Neural cell (in vitro differentiated cells): ENCODE measurements at regions not wholly inside any gene's neighbourhood (a gene's known extent, or its start where the extent isn't known, plus 50 kb on each side); places are given as distances from the start of the nearest gene placed in this dataset.

Experiments
- H2AFZ ChIP-seq: fragments of 200-600, 300-800 bp; sonication (generic), shearing (Covaris generic); 2 replicates; pipeline ENCODE4 v1.6.0; 2014; ENCODE audit warnings: low read depth, mild to moderate bottlenecking, antibody characterized with exemption, low read length, moderate library complexity
- H3F3A ChIP-seq: fragments of 200-600 bp; shearing (Covaris generic); 2 replicates; pipeline ENCODE4 v1.6.1; 2016; ENCODE audit warnings: mild to moderate bottlenecking, moderate library complexity, mixed read lengths, antibody characterized with exemption, low read length; ENCODE audit not compliant: insufficient read depth, poor library complexity, severe bottlenecking
- H3K27ac ChIP-seq: fragments of 200-600, 300-800 bp; sonication (generic), shearing (Covaris generic); 2 replicates; pipeline ENCODE4 v1.5.1; 2014; ENCODE audit warnings: mild to moderate bottlenecking, low read length, moderate library complexity
- H3K27me3 ChIP-seq: fragments of 300-800, 200-600 bp; sonication (generic), shearing (Covaris generic); 2 replicates; pipeline ENCODE4 v1.6.0; 2014; ENCODE audit warnings: mild to moderate bottlenecking, low read depth, low read length, moderate library complexity; ENCODE audit not compliant: insufficient read depth
- H3K36me3 ChIP-seq: fragments of 300-800, 200-600 bp; sonication (generic), shearing (Covaris generic); 2 replicates; pipeline ENCODE4 v1.5.1; 2014; ENCODE audit warnings: mild to moderate bottlenecking, antibody characterized with exemption, low read length, moderate library complexity; ENCODE audit not compliant: insufficient read depth
- H3K4me2 ChIP-seq: fragments of 300-800, 200-600 bp; sonication (generic), shearing (Covaris generic); 2 replicates; pipeline ENCODE4 v1.6.0; 2014; ENCODE audit warnings: mild to moderate bottlenecking, low read length
- H3K4me3 ChIP-seq: fragments of 300-800, 200-600 bp; sonication (generic), shearing (Covaris generic); 2 replicates; pipeline ENCODE4 v1.5.1; 2014; ENCODE audit warnings: mild to moderate bottlenecking, low read length, moderate library complexity
- H3K79me2 ChIP-seq: fragments of 200-600 bp; shearing (Covaris generic); replicated peaks from 2 replicates; pipeline ENCODE4 v1.6.0; 2014; ENCODE audit warnings: mild to moderate bottlenecking, low read length, moderate library complexity; ENCODE audit not compliant: insufficient read depth
- H3K9ac ChIP-seq: fragments of 300-800, 200-600 bp; sonication (generic), shearing (Covaris generic); 2 replicates; pipeline ENCODE4 v1.6.1; 2016; ENCODE audit warnings: mild to moderate bottlenecking, low read length, mixed read lengths
- H3K9me2 ChIP-seq: fragments of 200-600 bp; shearing (Covaris generic); 2 replicates; pipeline ENCODE4 v1.6.1; 2016; ENCODE audit warnings: mild to moderate bottlenecking, low read length, mixed read lengths; ENCODE audit not compliant: insufficient read depth
- H3K9me3 ChIP-seq: fragments of 200-600, 300-800 bp; sonication (generic), shearing (Covaris generic); 2 replicates; pipeline ENCODE4 v1.6.1; 2016; ENCODE audit warnings: mild to moderate bottlenecking, mixed run types, low read length, moderate library complexity, mixed read lengths
- H4K20me1 ChIP-seq: fragments of 200-600 bp; shearing (Covaris generic); 2 replicates; pipeline ENCODE4 v1.6.1; 2016; ENCODE audit warnings: mild to moderate bottlenecking, mixed run types; ENCODE audit not compliant: insufficient read depth
- CTCF ChIP-seq: fragments of 450-650 bp; IDR thresholded peaks from 2 replicates; pipeline ENCODE4 v1.5.1; 2014; ENCODE audit warnings: antibody characterized with exemption, mild to moderate bottlenecking, moderate library complexity; ENCODE audit not compliant: poor library complexity, severe bottlenecking
- EP300 ChIP-seq: fragments of 450-650 bp; conservative IDR thresholded peaks from 2 replicates; pipeline ENCODE4 v1.6.1; 2014; ENCODE audit warnings: antibody characterized with exemption, mild to moderate bottlenecking, moderate library complexity; ENCODE audit not compliant: poor library complexity, severe bottlenecking
- EZH2 ChIP-seq: fragments of 200-600, 300-800 bp; shearing (Covaris generic), sonication (generic); IDR thresholded peaks from 2 replicates; pipeline ENCODE4 v1.6.1; 2014; ENCODE audit warnings: antibody characterized with exemption, low read length, borderline replicate concordance, mild to moderate bottlenecking; ENCODE audit not compliant: insufficient read depth, poor library complexity, severe bottlenecking
- MXI1 ChIP-seq: fragments of 450-650 bp; conservative IDR thresholded peaks from 2 replicates; pipeline ENCODE4 v1.6.1; 2014; ENCODE audit warnings: antibody characterized with exemption, mild to moderate bottlenecking; ENCODE audit not compliant: poor library complexity, severe bottlenecking
- POLR2AphosphoS5 ChIP-seq: IDR thresholded peaks from 2 replicates; pipeline ENCODE4 v1.6.1; 2012
- RAD21 ChIP-seq: fragments of 450-650 bp; conservative IDR thresholded peaks from 2 replicates; pipeline ENCODE4 v1.6.1; 2014; ENCODE audit warnings: antibody characterized with exemption, mild to moderate bottlenecking, moderate library complexity
- REST ChIP-seq: IDR thresholded peaks from 2 replicates; pipeline ENCODE4 v1.6.1; 2012; ENCODE audit warnings: borderline replicate concordance
- SMC3 ChIP-seq: fragments of 450-650 bp; conservative IDR thresholded peaks from 2 replicates; pipeline ENCODE4 v1.6.1; 2014; ENCODE audit warnings: antibody characterized with exemption, mild to moderate bottlenecking, moderate library complexity; ENCODE audit not compliant: poor library complexity
- TAF1 ChIP-seq: IDR thresholded peaks from 2 replicates; pipeline ENCODE4 v1.6.1; 2012; ENCODE audit warnings: low read depth

- H3K36me3 ChIP-seq: no peaks in the 10 kb centered on the region
- H4K20me1 ChIP-seq: no peaks in the 10 kb centered on the region
- H3K4me3 ChIP-seq: no peak overlapping the region
- no peaks in the 10 kb centered on the region for H3K79me2 ChIP-seq
- H2AFZ ChIP-seq: no peak overlapping the region
- H3K27ac ChIP-seq: no peak overlapping the region
- no peak overlapping the region for H3K9ac ChIP-seq
- no peaks in the 10 kb centered on the region for H3K27me3 ChIP-seq
- TF ChIP-seq REST (no peak), SMC3 (no peak), RAD21 (no peak), MXI1 (no peak), EP300 (no peak), TAF1 (no peak), CTCF (no peak), EZH2 (no peak), POLR2AphosphoS5 (no peak)
- H3K4me2 ChIP-seq: no peak overlapping the region
- H3K9me3 ChIP-seq: no peaks in the 10 kb centered on the region
- H3F3A ChIP-seq: no peaks in the 10 kb centered on the region
- H3K9me2 ChIP-seq: no peaks in the 10 kb centered on the region
Observed at GRCh38 chr9:108746864-108747263, 108.9 kb downstream of the ACTL7B start.

- no peaks in the 10 kb centered on the region for H3K9me3 ChIP-seq
- no peak overlapping the region for H3K27ac ChIP-seq
- no peaks in the 10 kb centered on the region for H3F3A ChIP-seq
- H3K9ac ChIP-seq: no peak overlapping the region
- H3K27me3 ChIP-seq: no peaks in the 10 kb centered on the region
- TF ChIP-seq RAD21 (no peak), SMC3 (no peak)
- no peaks in the 10 kb centered on the region for H3K36me3 ChIP-seq
- H3K79me2 ChIP-seq: no peaks in the 10 kb centered on the region
- H3K4me2 ChIP-seq: no peak overlapping the region
- H2AFZ ChIP-seq: no peak overlapping the region
- no peaks in the 10 kb centered on the region for H4K20me1 ChIP-seq
- no peak overlapping the region for H3K4me3 ChIP-seq
- H3K9me2 ChIP-seq: no peaks in the 10 kb centered on the region
Observed at GRCh38 chr9:108746001-108746400, 109.8 kb downstream of the ACTL7B start.

GRCh38 chr9:108744641-108745040 lies 111.1 kb downstream of the ACTL7B start:
- Histone ChIP-seq H4K20me1 (no peaks in the 10 kb centered on the region), H3K36me3 (no peaks in the 10 kb centered on the region), H3K9ac (no peak overlapping the region), H3F3A (no peaks in the 10 kb centered on the region), H3K9me2 (no peaks in the 10 kb centered on the region), H3K4me3 (no peak overlapping the region), H3K27me3 (no peaks in the 10 kb centered on the region), H3K4me2 (no peak overlapping the region), H3K79me2 (no peaks in the 10 kb centered on the region), H2AFZ (no peak overlapping the region), H3K9me3 (no peaks in the 10 kb centered on the region), H3K27ac (no peak overlapping the region)
- TF ChIP-seq TAF1: no peak
- no peak for TF ChIP-seq CTCF
- no peak for TF ChIP-seq EZH2
- no peak for TF ChIP-seq EP300
- no peak for TF ChIP-seq MXI1
- TF ChIP-seq RAD21: no peak
- TF ChIP-seq SMC3: no peak
- no peak for TF ChIP-seq POLR2AphosphoS5
- no peak for TF ChIP-seq REST
